ENCODE measurements at regions not wholly inside any gene's neighbourhood (a gene's known extent, or its start where the extent isn't known, plus 50 kb on each side); places are given as distances from the start of the nearest gene placed in this dataset.

DNA sequence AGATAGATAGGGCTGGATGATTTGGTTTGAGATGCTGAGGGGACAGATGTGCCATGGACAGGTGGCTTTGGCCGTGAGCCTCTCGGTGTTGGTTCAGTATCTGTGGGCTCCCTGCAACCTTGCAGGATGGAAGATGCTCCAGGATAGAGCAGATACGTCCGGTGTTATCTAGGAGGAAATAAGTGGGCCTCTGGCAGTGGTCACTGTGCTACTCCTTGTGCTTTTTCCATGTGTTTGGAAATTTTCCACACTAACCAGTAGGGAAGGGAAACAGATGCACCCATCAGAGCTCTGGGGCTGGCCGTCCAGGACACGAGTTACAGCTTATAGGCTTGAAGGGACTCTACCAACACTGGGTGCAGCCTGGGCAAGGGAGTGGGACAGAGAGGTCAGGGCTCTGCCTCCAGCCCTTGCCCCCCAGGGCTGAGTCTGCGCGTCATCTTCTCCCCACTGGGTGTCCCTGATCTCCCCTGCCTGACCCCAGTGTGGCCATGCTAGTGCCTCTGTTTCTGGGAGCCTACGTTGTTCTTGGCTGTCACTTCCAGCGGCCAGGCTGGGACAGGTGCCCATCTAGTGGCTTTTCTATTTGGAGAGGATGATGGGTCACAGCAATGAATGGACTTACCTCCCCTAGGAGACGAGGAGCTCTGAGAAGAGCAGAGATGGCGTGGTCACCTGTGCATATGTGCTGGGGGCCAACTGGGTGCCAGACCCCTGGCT, 166.9 kb downstream of the SEC14L1 start:
- Histone ChIP-seq H3K4me1 (ENCODE audit: control insufficient read depth in 4 of 4, insufficient read depth in 4 of 4, low read length in 3 of 4) (peaks cover 30 to 66% (median 54%) of the 10 kb centered on the region in 4 donors), H3K27me3 (ENCODE audit: control insufficient read depth in 4 of 4, insufficient read depth in 4 of 4, low read length in 3 of 4) (no peaks in the 10 kb centered on the region), H3K9me3 (ENCODE audit: control insufficient read depth in 4 of 4, low read length in 3 of 4) (no peaks in the 10 kb centered on the region), H3K36me3 (ENCODE audit: control insufficient read depth in 4 of 4, insufficient read depth in 3 of 4, low read depth in 1 of 4, low read length in 3 of 4) (peaks cover 2 to 5% (median 3%) of the 10 kb centered on the region in 4 donors), H3K27ac (ENCODE audit: low read depth in 1 of 2, low read length in 2 of 2) (peak overlapping the region; percentile 70 to 89), H3K9ac (ENCODE audit: low read depth in 1 of 2, low read length in 2 of 2) (no peak overlapping the region), H3K4me3 (ENCODE audit: low read depth in 1 of 3, low read length in 3 of 3) (no peak overlapping the region)
- TF ChIP-seq EGR1 (IDR thresholded peaks at IDR 0.05; ENCODE audit: low read depth in 2 of 2) (no peak), ATF3 (IDR thresholded peaks at IDR 0.05) (no peak), RAD21 (IDR thresholded peaks at IDR 0.05) (peak in 1 of 2 donors; percentile 10), HNF4A (conservative IDR thresholded peaks at IDR 0.05) (peak in 1 of 2 donors; percentile 47), FOXA2 (IDR thresholded peaks at IDR 0.05) (peak; percentile 19), YY1 (IDR thresholded peaks at IDR 0.05) (peak; percentile 41), TAF1 (conservative IDR thresholded peaks at IDR 0.05) (no peak), JUND (IDR thresholded peaks at IDR 0.05) (no peak), SP1 (IDR thresholded peaks at IDR 0.05) (peak; percentile 8), CTCF (IDR thresholded peaks at IDR 0.05; ENCODE audit: low read depth, low read length, missing input control) (no peak), NR2F2 (IDR thresholded peaks at IDR 0.05) (no peak), RXRA (IDR thresholded peaks at IDR 0.05) (peak in 1 of 2 donors; percentile 74), FOXA1 (IDR thresholded peaks at IDR 0.05) (no peak), REST (IDR thresholded peaks at IDR 0.05) (no peak), HNF4G (IDR thresholded peaks at IDR 0.05) (no peak), GABPA (IDR thresholded peaks at IDR 0.05 in 1 of 2, conservative IDR thresholded peaks at IDR 0.05 in 1 of 2) (no peak)
- TF ChIP-seq, protein P1, sequence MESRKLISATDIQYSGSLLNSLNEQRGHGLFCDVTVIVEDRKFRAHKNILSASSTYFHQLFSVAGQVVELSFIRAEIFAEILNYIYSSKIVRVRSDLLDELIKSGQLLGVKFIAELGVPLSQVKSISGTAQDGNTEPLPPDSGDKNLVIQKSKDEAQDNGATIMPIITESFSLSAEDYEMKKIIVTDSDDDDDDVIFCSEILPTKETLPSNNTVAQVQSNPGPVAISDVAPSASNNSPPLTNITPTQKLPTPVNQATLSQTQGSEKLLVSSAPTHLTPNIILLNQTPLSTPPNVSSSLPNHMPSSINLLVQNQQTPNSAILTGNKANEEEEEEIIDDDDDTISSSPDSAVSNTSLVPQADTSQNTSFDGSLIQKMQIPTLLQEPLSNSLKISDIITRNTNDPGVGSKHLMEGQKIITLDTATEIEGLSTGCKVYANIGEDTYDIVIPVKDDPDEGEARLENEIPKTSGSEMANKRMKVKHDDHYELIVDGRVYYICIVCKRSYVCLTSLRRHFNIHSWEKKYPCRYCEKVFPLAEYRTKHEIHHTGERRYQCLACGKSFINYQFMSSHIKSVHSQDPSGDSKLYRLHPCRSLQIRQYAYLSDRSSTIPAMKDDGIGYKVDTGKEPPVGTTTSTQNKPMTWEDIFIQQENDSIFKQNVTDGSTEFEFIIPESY (IDR thresholded peaks at IDR 0.05), result no peak
- TF ChIP-seq, protein P2, sequence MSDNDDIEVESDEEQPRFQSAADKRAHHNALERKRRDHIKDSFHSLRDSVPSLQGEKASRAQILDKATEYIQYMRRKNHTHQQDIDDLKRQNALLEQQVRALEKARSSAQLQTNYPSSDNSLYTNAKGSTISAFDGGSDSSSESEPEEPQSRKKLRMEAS (IDR thresholded peaks at IDR 0.05), result no peak
- 50% methylated on average over 12 of the region's 12 CpGs for WGBS
- no peak for DNase-seq (ENCODE audit: low spot score)

Data from liver (tissue), 8 donors.